ENCODE measurements at regions not wholly inside any gene's neighbourhood (a gene's known extent, or its start where the extent isn't known, plus 50 kb on each side); places are given as distances from the start of the nearest gene placed in this dataset.

GRCh38 chr2:234689911-234690379 is 193.1 kb upstream of the ARL4C start:
- no peak for DNase-seq (ENCODE audit: low spot score)
- TF ChIP-seq CTCF (IDR thresholded peaks at IDR 0.05; ENCODE audit: borderline replicate concordance, control extremely low read depth, extremely low read depth, insufficient read depth, missing control alignments) = no peak
- in situ Hi-C loops (cut with MboI; ENCODE audit: low sequenced_read_pairs, unreplicated experiment) = no loop called here

- no peak for TF ChIP-seq CTCF (IDR thresholded peaks at IDR 0.05; ENCODE audit: borderline replicate concordance, control extremely low read depth, extremely low read depth, insufficient read depth, missing control alignments)
- no peak for DNase-seq (ENCODE audit: low spot score)
- in situ Hi-C loops (cut with MboI; ENCODE audit: low sequenced_read_pairs, unreplicated experiment) = no loop called here
These were observed 191.0 kb upstream of the ARL4C start for GRCh38 chr2:234687718-234688475.

GRCh38 chr2:234686088-234686890 is 189.4 kb upstream of the ARL4C start:
- DNase-seq (ENCODE audit: low spot score) = no peak
- in situ Hi-C loops (cut with MboI; ENCODE audit: low sequenced_read_pairs, unreplicated experiment) = no loop called here
- no peak for TF ChIP-seq CTCF (IDR thresholded peaks at IDR 0.05; ENCODE audit: borderline replicate concordance, control extremely low read depth, extremely low read depth, insufficient read depth, missing control alignments)

- no peak for DNase-seq (ENCODE audit: low spot score)
- in situ Hi-C loops (cut with MboI; ENCODE audit: low sequenced_read_pairs, unreplicated experiment) = no loop called here
- TF ChIP-seq CTCF (IDR thresholded peaks at IDR 0.05; ENCODE audit: borderline replicate concordance, control extremely low read depth, extremely low read depth, insufficient read depth, missing control alignments) = no peak
These were observed 187.6 kb upstream of the ARL4C start for GRCh38 chr2:234684466-234684865.

- in situ Hi-C loops (cut with MboI; ENCODE audit: low sequenced_read_pairs, unreplicated experiment) = no loop called here
- TF ChIP-seq CTCF (IDR thresholded peaks at IDR 0.05; ENCODE audit: borderline replicate concordance, control extremely low read depth, extremely low read depth, insufficient read depth, missing control alignments) = no peak
- DNase-seq (ENCODE audit: low spot score) = no peak
These were observed 187.1 kb upstream of the ARL4C start for GRCh38 chr2:234683950-234684349.

- no peak for TF ChIP-seq CTCF (IDR thresholded peaks at IDR 0.05; ENCODE audit: borderline replicate concordance, control extremely low read depth, extremely low read depth, insufficient read depth, missing control alignments)
- in situ Hi-C loops (cut with MboI; ENCODE audit: low sequenced_read_pairs, unreplicated experiment) = no loop called here
- no peak for DNase-seq (ENCODE audit: low spot score)
These were observed 185.8 kb upstream of the ARL4C start for GRCh38 chr2:234682492-234683228.

Data from GM13976 (cell line).